ENCODE measurements at regions not wholly inside any gene's neighbourhood (a gene's known extent, or its start where the extent isn't known, plus 50 kb on each side); places are given as distances from the start of the nearest gene placed in this dataset.

DNA sequence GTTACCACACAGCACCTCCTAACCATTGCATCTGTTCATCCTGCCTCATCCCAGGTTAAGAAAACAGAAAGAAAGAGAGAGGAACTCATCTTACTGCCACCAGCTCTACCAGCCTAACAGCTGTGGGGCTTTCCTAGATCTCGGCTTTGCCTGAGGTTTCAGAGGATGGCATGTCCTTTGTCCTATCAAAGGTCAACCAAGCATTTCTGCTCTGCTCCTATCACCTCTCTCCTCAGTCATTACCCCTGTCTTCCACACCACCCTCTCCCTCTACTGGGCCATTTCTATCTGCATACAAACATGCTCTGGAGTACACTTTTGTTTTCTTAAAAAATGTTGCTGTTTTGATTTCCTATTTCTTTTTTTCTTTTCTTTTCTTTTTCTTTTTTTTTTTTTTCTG, 393.3 kb downstream of the IRS2 start:
- FAIRE-seq, result no peak

DNA sequence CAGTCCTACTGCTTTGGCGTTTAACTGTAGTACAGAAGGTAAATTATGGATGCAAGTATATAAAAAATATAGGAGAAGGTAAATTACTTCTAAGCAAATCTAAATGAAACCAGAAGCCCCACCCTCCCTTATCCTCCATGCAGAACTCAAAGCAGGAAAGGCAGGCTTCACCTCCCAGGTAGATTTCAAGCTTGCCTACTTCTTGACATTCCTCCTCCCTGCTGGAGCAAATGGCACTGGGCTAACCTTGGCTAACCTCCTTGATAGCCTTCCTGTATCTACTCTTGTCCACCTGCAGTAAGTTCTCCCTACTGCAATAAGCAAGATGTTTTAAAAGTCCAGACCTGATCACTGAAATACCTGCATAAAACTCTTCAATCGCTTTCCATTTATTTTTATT, 396.0 kb downstream of the IRS2 start:
- FAIRE-seq, result no peak

DNA sequence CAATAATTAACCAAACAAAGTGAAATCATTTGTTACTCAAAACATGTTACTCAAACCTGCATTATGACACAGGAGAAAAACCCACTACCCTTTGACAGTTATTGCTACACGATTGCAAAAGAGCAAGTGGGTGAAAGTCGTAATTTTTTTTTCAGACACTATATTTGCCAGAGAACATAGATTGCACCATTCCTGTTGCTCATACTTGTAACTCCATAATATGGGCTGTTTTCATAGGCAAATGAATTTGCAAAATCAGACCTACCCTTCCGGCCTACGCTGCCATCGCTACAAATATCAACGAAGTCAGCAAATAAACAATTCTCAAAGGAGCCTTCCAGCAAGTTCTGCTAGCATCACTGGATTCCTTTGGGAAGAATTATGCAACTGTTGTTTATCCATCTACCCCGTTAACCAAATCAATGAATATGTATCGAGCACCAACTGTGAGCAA, 396.5 kb downstream of the IRS2 start:
- no peak for FAIRE-seq

DNA sequence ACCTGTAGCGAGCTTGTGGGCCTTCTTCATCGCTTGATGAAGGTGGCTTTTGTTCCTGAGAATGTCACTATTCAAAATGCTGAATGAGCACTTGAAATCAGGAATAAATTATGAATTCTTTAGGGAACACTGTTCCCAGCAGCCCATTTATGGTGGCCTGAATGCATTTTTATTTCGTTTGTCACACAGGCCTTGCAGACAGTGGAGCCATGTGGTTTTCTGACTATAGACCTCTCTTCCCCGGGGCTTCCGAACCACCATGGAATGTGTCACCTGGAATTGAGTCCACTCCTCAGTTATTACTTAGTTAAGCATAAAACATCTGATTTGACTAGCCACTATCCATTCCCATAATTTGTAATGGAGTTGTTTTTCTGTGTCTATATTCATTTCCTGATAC, 396.9 kb downstream of the IRS2 start:
- no peak for FAIRE-seq

DNA sequence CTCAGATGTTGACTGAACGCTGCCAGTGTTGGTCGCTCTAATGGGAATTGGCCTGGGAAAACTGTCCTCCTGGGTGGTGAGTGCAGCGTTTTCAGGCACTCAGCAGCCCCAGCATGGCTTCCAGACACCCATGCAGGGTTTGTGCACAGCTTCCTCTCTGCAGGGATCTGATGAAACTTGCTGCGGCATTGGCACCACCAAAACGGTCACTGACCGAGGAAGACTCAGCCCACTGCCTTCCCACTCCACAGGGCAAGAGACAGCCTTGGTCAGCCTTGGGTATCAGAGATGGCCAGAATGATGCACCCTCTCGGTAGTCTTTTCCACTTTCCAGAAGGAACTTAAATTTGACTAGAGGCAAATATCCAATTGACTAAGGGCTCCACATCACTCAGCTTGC, 398.9 kb downstream of the IRS2 start:
- FAIRE-seq, result no peak

DNA sequence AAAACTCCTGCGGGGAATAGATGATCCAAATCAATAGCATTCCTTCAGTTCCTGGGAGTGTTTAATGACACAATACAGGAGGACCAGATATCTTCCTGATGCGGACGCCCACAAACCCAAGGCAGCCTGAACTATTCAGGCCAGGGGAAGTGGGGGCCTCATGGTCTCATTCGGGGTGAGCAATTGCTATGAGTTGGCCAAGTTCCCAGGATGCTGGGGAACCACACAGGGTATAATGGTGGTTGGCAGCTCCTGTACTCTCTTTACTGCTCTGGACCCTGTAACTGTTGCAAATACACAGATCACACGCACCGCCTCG, 401.2 kb downstream of the IRS2 start:
- FAIRE-seq, result no peak

DNA sequence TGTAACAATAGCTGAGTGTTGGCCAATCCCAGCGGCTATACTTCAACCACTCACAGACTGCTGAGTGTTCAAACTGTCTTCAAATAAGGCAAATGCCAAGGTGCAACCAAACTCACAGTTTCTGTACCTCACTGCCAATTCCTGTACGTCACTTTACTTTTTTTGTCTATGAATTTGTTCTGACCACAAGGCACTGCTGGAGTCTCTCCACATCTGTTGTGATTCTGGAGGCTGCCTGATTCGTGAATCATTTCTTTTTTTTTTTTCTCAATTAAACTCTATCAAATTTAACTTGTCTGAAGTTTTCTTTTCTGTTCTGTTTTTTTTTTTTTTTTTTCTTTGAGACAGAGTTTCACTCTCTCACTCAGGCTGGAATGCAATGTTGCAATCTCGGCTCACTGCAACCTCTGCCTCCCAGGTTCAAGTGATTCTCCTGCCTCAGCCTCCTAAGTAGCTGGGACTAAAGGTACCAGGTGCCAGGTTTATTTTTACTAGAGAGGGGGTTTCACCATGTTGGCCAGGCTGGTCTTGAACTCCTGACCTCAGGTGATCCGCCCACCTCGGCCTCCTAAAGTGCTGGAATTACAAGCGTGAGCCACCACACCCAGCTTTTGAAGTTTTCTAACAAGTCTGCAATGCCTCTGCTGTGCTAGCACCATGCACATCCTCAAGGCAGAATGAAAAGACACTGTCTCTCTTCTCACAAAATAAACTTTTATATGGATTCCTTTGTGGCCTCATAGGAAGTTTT, 401.7 kb downstream of the IRS2 start:
- FAIRE-seq, result no peak

DNA sequence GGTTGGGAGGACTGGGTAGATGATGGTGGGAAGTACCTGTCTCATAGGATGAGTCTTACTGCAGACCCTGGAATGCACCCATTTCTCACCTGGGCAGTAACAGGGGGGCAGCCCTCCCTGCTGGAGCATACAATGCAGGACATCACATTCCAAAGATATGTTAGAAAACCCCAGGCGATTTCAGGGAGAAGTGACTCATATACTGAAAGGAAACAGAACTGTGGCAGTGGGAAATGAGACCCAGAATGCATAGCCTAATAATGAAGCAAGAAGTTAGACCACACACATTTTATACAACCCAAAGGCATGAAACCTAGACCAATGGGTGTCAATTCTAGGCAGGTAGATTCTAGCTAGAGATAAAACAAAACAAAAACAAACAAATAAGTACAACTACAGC, 402.7 kb downstream of the IRS2 start:
- FAIRE-seq, result no peak

DNA sequence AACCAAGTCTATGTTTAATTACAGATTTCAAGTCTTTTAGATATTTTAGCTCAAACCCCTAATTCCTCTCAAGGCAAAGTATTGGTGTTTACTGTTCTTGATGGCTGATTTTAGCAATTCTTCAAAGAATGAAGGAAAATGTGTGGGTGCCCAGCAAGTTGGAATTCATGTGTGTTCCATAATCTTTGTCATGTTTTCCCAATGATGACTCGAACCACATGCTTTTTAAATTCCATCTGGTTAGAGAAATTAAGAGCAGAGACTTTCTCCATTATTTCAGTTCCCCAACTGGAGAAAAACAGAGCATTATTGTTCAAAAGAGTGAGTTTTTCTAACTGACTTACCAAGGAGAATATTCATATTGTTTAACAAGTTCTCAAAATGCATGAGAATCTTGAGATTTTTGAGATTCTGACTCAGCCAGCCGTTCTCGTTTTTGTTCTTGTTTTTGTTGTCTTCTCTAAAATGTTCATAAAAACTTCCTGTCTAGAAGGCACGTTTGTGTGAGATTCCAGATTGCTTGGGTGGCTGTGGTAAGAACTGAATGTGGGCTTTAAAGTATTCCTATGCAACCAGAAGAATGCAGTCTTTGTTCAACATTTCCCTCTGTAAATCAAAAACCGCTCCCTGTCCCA, 404.7 kb downstream of the IRS2 start:
- no peak for FAIRE-seq

DNA sequence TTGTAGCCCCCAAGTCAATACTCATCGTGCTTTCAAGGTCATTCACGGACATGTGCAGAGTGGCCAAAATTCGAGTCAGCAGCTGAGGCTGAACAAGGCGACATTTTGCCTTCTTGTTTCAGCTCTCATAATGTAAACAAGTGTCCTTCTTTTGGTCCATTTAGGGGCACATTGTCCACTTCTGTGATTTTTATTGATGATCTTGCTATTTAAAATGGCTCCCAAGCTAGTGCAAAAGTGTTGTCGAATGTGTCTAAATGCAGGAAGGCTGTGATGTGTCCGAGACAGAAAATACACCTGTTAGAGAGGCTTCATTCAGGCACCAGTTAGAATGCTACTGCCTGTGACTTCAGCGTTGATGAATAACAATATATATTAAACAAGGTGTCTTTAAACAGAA, 405.9 kb downstream of the IRS2 start:
- FAIRE-seq, result no peak

DNA sequence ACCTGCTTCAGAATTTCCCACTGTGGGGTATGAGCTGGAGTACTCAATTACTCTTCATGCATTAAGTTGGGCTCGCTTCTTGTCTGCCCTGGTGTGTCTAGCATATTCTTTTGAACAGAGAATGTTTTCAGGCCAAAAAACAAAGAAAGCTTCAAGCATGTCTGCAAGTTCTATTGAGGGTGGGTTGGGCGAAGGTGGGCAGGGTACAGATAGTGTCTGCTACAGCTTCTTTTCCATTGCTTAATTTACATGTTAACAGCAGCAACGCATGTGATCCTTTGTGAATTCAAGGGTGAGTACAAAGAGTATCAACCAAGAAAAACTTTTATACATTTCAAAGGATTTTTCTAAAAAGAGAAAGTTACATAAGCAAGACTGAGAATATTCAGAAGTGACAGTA, 406.5 kb downstream of the IRS2 start:
- no peak for FAIRE-seq

DNA sequence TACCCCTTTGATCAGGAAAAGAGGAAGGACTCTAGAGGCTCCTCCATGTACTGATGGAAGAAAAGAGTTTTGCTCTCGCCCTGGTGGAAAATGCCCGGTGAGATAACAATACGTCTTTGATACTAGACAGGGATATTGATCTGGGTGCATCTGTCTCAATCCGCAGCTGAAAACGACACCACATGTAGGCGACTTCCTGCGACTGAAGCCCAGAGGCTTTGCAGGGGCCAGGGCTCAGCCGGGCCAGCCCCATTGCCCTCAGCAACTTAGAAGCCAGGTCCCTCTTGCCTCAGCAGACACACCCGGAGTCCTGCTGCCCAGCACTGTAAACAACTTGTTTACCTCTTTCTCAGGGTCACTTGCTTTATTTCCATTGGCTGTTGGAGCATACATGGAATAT, 409.4 kb downstream of the IRS2 start:
- no peak for FAIRE-seq

DNA sequence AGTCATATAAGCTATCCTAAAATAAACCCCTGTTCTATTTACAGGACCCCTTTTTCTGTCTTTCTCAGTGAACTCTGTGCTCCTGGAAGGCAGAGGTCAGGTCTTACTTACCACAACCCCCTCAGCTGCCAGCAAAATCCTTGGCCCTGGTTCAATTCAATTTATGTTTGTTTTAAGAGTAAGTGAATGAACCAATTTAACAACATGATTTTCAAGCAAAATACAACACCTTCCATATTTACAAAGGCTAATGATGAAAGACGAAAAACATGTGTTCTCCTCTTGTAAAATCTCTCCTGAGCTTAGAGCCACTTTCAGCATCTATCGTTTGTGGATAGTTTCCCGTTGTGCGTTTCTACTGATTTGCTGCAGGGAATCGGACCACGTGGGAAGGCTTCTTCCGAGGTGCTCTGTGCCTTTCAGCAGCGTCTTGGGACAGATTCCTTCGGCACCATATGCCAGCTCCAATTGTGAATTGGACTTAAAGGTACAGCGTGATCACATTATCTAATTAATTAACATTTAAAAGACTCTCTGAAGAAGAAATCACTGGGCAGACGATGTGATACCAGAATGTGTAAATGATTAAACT, 411.7 kb downstream of the IRS2 start:
- no peak for FAIRE-seq

DNA sequence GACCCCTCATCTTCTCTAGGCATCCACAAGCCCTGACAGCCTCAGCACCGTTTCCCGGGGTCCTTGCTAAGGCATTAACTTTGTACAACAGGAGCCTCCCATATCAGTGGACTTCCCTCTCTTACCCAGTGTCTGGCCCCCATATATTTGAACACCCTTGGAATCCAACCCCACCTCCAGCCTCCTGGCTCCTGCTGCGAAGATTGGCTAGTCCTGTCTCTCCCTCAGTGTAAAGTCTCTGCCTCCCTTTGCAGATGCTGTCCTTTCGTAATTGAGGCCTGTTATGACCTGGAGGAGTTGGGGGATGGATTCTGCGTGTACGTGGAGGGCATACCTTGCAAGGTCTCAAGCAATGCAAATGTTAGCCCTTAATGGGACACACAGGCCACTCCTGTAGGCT, 413.7 kb downstream of the IRS2 start:
- FAIRE-seq, result no peak

DNA sequence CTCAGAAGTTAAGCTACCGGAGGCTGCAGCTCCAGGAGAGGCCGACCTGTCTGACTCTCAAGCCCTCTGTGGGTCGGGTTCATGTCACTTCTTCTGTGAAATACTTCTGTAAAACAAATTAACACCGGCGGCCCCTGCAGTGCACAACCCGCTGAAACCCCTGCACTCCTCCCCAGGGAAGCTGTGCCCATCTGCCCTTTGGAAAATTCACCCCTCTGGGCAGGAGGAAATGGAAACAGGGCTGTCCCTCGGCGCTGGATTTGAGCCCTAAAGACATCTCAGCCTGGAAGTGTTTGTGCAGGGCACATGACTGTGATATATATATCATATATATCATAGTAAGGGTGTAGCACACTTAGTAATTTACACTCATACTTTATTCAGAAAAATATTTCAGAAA, 415.3 kb downstream of the IRS2 start:
- no peak for FAIRE-seq

DNA sequence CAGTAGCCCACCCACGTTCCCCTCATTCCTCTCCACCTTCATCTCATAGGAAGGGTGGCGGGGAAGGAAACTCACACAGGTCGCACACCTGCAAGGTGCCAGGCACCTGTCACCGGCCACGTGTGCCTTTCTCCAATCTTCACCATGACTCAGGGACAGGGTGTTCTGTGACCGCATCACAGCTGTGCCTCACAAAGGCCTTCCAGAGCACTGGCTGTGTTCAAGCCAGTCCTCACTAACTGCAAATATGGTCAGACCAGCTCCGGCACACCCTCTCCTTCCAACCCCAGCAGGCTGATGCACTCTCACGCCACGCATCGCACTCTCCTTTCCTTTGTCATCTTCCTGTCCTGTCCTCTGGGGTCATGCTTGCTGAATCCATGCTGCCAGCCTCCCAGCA, 415.9 kb downstream of the IRS2 start:
- no peak for FAIRE-seq

DNA sequence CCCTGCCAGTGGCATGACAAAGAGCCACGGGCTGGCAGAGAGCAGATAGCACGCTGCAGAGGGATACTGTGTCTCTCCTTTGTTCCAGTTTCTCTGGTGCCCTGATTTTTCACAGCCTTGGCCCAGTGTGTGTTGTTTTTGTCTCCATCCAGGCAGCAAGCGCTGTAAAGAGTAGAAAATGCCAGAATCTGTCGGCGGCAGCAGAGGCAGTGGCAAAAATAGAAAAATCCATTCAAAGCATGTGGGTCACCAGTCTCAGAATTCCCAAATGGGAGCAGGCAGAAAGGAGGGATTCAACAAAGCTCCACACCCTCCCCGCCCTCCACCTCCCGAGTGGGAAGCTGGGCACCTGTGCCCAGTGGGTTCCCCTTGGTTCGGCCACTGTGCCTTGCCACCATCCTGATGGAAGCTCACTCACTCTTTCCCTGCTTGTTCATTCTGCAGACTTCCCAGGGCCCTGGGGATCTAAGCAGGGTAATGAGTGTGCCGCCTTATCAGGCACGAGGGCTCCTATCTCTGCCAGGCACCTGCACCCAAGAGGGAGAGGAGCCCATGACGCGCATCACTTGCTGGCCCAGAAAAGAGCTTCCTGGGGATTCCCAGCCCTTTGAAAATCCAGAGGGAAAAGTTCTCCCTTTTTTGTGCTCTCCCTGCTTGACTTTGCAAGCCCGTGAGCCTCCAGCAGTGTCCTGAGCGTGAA, 416.9 kb downstream of the IRS2 start:
- FAIRE-seq, result no peak

DNA sequence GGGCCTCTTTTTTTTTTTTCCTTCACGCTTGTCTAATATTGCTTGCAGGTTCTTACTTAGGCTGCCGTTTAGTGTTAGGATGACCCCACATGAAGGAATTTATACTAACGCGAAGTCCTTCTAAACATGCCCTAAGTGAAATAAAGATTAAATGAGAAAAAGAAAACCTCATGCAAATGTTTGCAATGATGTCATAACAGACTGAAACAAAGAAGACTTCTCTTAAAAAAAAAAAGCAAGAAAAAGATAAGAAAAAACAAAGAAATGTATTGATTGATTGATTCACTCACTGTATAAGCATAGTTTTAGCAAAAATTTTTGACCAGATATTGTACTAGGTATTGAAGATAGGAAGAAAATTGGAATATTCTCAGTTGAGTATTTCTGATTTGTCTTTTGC, 418.2 kb downstream of the IRS2 start:
- no peak for FAIRE-seq

DNA sequence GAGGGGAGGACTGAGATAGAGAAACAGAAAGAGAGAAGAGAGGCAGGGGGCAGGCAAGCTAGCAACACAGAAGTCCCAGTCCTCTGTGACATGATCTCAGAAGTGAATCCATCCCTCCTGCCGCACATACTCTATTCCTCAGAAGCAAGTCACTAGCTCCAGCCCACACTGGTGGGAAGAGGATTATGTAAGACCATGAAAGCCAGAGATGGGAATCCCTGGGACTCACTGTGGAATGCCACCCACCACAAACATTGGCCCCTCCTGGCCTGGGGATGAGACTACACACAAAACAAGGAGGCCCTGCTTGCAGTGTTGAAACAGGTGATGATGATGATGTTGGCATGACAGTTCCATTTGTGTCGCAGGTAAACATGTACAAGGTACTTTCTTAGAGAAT, 419.9 kb downstream of the IRS2 start:
- no peak for FAIRE-seq

DNA sequence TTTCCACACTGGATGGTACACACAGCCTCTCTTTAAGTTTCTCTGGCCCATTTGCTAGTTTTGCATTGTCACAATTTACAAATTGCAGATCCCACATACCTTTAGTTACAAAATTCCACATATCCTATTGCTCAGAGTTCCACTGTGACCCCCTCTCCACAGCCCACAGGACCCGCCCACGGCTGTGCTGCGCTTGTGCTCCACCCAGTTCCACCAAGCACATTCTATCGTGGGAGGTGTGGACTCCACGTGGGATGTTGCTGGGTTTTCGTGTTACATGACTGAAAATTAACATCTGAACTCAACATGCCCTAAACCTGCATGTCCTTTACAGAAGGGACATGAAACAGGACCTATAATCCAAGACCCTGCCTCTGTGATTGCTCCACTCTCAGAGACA, 423.0 kb downstream of the IRS2 start:
- no peak for FAIRE-seq

DNA sequence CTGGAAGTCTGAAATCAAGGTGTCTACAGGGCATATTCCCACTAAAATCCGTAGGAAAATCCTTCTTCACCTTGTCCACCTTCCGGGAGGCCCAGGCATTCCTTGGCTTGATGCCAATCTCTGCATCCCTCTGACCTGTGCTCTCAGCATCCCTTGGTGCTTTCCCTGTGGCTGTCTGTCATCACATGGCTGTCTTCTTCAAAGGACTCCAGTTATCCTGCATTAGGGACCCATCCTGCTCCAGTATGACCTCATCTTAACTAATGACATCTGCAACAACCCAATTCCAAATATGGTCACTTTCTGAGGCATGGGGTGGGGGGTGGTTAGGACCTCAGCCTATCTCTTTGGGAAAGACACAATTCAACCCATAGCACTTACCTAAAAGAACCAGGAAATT, 423.8 kb downstream of the IRS2 start:
- no peak for FAIRE-seq

DNA sequence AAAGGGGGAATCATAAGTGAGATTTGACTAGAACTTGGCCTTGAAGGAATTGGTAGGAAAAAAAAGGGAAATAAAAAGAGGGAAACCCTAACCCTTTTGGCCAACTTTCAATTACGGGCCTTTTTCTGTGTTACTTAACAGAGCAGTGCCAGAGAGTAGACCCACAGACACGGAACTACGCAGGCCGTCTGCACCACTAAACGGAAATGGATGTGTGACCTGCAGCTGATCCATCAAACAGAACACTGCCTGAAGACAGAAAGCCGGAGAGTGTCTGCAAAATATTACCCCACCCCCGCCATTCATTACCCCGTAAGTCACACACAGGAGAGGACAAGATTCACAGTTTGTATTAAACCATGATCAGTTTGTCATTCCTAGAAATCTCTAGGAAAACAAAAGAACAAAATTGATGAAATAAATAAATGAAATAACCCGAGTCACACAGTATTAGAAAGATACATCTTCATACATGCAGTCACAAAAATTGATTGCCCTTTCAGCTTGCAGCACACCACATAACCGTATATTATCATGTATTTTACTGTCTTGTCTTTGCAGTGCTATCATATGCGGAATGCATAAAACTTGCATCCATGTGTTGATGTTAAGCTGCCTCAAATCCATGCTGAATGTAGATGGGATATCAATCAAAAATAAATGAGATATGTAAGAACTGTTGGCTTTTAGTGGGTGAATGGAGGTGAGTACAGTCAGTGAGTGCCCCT, 424.7 kb downstream of the IRS2 start:
- FAIRE-seq, result no peak

DNA sequence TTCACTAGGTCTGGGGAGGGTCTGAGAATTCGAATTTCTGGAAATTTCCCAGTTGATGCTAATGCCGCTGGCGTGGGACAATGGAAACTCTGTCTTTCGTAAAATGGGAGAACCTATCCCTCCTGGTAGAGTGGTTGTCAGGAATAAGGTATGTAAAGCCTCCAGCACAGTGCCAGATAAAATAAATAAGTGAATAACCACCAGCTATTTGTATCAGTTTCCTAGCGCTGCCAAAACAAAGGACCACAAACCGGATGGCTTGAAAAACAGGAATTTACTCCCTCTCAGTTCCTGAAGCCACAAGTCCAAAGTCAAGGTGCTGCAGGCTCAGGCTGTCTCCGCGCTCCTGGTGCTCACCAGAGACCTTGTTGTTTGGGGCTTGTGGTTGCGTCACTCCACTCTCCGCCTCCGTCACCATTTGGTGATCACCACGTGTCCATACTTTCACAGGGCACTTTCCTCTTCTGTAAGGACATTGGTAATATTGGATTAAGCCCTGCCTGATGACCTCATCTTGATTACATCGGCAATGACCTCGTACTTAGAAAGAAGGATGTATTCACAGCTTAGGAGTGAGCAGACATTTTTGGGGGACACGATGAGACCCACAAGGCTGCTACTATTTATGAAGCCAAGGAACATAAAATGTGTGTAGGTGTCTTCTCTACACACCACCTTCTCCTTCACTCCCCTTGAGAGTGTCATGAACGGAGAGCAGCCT, 428.5 kb downstream of the IRS2 start:
- FAIRE-seq, result no peak
